ENCODE measurements at regions not wholly inside any gene's neighbourhood (a gene's known extent, or its start where the extent isn't known, plus 50 kb on each side); places are given as distances from the start of the nearest gene placed in this dataset.

DNA sequence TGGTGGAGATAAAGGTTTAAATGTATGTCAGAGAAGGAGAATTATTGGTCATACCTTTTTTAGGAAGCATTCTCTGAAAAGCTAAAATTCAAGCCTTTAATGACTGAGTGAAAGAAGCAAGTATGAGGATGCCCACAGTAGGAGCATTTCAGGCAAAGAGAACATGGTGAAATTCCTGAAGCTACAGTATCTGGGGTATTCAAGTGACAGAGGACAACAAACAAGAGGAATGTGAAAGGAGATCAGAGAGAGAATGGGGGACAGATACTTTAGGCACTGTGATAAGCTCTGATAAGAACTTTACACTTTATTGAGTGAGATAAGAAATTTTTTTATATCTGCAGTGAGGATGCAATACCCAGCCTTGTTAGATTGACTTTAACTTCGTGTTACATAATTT is 621.3 kb upstream of the AGA start:
- TF ChIP-seq EZH2 (optimal IDR thresholded peaks at IDR 0.05; ENCODE audit: low read depth, low read length): no peak
- TF ChIP-seq, protein P1, sequence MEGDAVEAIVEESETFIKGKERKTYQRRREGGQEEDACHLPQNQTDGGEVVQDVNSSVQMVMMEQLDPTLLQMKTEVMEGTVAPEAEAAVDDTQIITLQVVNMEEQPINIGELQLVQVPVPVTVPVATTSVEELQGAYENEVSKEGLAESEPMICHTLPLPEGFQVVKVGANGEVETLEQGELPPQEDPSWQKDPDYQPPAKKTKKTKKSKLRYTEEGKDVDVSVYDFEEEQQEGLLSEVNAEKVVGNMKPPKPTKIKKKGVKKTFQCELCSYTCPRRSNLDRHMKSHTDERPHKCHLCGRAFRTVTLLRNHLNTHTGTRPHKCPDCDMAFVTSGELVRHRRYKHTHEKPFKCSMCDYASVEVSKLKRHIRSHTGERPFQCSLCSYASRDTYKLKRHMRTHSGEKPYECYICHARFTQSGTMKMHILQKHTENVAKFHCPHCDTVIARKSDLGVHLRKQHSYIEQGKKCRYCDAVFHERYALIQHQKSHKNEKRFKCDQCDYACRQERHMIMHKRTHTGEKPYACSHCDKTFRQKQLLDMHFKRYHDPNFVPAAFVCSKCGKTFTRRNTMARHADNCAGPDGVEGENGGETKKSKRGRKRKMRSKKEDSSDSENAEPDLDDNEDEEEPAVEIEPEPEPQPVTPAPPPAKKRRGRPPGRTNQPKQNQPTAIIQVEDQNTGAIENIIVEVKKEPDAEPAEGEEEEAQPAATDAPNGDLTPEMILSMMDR (IDR thresholded peaks at IDR 0.05; ENCODE audit: low read length): no peak

All from MM.1S (cell line).